Retinal pigment epithelial cell (primary cell): ENCODE measurements at regions not wholly inside any gene's neighbourhood (a gene's known extent, or its start where the extent isn't known, plus 50 kb on each side); places are given as distances from the start of the nearest gene placed in this dataset.

Source experiments
- DNase-seq: peaks from one replicate; pipeline ENCODE4 v3.0.0-alpha.2; 2010; ENCODE audit warnings: low read depth
- H3K4me3 ChIP-seq: 2 replicates; pipeline ENCODE4 v1.5.1; 2011; ENCODE audit warnings: mild to moderate bottlenecking, low read length, control low read depth, moderate library complexity
- TF ChIP-seq, protein P1 (sequence below): conservative IDR thresholded peaks from 2 replicates; pipeline ENCODE4 v1.5.1; 2011; ENCODE audit warnings: low read depth, low read length, control low read depth, inconsistent platforms

DNA sequence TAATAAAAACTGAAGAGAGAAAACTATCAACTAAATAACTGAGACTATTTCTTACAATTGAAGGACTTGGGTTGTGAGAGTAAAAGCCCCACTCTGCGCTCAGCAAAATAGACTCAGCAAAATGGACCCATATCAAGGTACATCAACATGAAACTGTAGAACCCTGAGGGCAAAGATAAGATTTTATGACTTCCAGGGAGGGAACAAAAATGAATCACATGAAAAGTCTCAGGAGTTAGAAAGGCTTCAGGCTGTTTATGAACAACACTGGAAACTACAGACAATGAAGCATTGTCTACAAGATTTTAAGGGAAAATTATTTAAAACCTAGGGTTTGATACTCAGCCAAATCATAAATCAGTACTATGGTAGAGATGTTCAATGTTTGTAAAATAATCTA, 434.3 kb downstream of the PTPRC start:
- TF ChIP-seq, protein P1, sequence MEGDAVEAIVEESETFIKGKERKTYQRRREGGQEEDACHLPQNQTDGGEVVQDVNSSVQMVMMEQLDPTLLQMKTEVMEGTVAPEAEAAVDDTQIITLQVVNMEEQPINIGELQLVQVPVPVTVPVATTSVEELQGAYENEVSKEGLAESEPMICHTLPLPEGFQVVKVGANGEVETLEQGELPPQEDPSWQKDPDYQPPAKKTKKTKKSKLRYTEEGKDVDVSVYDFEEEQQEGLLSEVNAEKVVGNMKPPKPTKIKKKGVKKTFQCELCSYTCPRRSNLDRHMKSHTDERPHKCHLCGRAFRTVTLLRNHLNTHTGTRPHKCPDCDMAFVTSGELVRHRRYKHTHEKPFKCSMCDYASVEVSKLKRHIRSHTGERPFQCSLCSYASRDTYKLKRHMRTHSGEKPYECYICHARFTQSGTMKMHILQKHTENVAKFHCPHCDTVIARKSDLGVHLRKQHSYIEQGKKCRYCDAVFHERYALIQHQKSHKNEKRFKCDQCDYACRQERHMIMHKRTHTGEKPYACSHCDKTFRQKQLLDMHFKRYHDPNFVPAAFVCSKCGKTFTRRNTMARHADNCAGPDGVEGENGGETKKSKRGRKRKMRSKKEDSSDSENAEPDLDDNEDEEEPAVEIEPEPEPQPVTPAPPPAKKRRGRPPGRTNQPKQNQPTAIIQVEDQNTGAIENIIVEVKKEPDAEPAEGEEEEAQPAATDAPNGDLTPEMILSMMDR: no peak
- DNase-seq: peak; percentile 6
- no peak overlapping the region for H3K4me3 ChIP-seq

DNA sequence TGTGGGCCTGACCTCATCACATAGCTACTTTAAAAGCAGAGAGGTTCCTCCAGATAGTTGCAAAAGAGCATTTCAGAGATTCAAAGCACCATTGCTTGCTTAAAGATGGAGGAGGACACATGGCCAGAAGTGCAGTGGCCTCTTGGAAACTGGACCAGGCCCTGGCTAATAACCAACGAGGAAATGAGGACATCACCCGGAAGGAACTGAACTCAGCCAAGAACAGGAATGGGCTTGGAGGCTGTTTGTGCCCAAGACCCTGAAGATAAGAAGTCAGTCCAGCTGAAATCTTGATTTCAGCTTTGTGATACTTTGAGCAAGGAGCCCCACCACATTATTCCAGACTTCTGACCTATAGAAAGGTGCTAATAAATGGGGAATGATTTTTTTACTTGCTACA, 437.0 kb downstream of the PTPRC start:
- no peak for DNase-seq
- TF ChIP-seq, protein P1: no peak
- no peak overlapping the region for H3K4me3 ChIP-seq

DNA sequence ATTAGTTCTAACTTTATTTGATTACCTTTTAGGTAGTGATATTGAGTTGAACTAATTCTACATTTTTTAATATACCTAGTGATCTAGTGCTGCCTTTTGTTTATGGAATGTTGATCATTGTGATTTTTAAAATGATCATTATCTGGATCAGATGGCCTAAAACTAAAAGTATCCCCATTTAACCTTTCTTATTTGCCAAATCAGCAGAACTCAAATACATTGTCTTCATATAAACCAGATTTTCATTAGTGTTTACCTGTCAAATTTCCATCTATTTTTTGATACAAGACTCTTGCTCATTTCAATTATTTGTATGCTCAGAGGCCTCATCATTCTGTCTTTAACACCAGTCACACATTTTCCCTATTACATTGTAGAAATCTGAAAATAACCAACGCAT, 441.2 kb downstream of the PTPRC start:
- no peak for DNase-seq
- H3K4me3 ChIP-seq: no peak overlapping the region
- TF ChIP-seq, protein P1: no peak

DNA sequence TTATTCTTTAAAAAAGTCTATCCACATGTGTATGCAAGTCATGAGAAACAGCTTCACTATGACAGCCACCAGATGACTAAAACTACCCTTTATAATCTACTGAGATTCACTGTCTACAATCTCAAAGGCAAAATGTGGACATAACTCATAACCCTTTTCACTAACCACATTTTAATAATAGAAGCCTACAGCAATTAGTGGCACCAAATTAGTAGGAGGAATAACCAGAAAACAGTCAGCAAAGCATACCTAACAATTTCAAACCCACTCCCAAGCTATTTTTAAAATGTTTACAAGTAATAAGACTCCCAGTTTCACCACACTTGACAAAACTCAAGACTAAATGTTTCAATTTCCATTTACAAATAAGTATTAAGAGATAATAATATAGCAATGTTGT, 442.9 kb downstream of the PTPRC start:
- TF ChIP-seq, protein P1: no peak
- no peak for DNase-seq
- no peak overlapping the region for H3K4me3 ChIP-seq

DNA sequence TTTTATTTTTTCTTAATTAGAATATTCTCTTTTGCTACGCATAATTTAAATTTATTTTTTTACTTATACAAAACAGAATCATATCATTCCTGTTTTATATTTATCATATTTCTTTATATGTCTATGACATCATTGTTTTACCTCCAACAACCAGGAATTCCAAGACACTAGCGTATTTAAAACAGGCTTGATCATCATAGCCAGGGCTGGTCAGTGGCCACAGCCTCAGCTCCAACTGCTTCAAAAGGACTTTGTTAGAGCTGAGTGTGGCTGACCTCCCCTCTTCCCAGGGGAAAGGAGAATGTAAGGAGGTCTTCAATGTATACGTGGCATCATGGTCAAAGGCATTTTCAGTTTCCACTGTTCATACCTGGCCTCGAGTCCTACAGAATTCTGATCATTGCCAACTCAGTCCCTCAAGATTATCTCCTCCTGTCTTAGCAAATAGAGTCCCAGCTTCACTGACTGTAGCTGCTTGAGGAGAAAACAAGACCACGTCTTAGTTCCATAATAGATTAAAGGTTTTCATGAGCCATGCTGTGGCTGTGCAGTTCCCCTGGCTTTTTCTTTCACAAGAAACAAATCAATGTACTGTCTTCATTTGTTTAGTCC, 444.0 kb downstream of the PTPRC start:
- TF ChIP-seq, protein P1: no peak
- H3K4me3 ChIP-seq: no peak overlapping the region
- no peak for DNase-seq

DNA sequence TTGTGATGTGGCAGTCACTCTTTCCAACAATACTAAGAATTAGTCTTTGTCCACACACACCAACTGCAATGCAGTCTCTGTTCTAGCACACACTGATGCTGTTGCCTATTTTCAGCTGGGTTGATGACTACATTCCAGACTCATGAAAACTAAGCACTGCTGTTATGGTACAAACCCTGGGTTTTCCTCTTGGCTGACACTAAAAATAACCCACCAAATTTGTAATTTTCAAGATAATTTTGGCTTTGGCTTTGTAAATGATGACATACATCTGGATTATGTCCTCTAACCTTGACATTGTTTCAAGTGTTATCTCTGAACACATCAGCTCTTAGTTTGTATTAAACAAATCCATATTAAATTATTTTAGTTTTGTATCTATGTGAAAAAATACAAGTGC, 444.8 kb downstream of the PTPRC start:
- TF ChIP-seq, protein P1: no peak
- no peak for DNase-seq
- no peak overlapping the region for H3K4me3 ChIP-seq

DNA sequence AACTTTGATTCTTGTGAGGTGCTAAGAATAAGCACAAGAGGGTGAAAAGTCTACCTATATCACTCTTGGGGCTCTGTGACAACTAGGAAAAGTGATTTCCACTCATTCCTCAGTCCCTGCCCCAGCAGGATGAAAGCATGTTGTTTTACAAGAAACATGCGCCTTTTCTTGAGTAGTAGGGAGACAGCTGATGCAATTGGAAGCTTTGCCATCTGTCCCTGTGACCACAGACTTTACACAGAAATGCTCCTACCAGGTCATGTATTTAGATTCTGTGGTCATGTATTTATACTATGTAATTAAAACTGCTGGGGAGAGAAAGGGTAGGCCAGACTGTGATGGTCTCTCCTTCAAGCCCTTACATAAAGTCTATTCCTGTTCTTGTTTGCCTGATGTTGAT, 445.5 kb downstream of the PTPRC start:
- TF ChIP-seq, protein P1: no peak
- no peak overlapping the region for H3K4me3 ChIP-seq
- no peak for DNase-seq
